ENCODE measurements at regions not wholly inside any gene's neighbourhood (a gene's known extent, or its start where the extent isn't known, plus 50 kb on each side); places are given as distances from the start of the nearest gene placed in this dataset.

GRCh38 chr10:71157435-71157834 lies 54.9 kb upstream of the UNC5B start:
- no peak for TF ChIP-seq CTCF (IDR thresholded peaks at IDR 0.05)
- no peak for TF ChIP-seq POLR2A (IDR thresholded peaks at IDR 0.05)
